Keratinocyte (primary cell): ENCODE measurements at regions not wholly inside any gene's neighbourhood (a gene's known extent, or its start where the extent isn't known, plus 50 kb on each side); places are given as distances from the start of the nearest gene placed in this dataset.
"Not testable (repeated sequence)": the region's sequence is repeated elsewhere in the genome, so short reads cannot be mapped to it uniquely, and the experiment has no call there.

Source experiments
- DNase-seq: peaks from one replicate; pipeline ENCODE4 v3.0.0-alpha.2; 2011; ENCODE audit warnings: low read depth, missing footprints, low spot score
- FAIRE-seq: peaks from 2 replicates; lab custom pipeline; 2011; peaks lifted over from hg19 to GRCh38; lab: Jason Lieb, UNC
- H2AFZ ChIP-seq: 2 replicates; pipeline ENCODE4 v1.6.0; 2012; ENCODE audit warnings: low read length, control low read depth, inconsistent platforms; ENCODE audit not compliant: control insufficient read depth
- H3K27ac ChIP-seq: 2 replicates; pipeline ENCODE4 v1.5.1; 2011; ENCODE audit warnings: low read length; ENCODE audit not compliant: control insufficient read depth, insufficient read depth
- H3K27me3 ChIP-seq: 3 replicates; pipeline ENCODE4 v1.6.0; 2011; ENCODE audit warnings: low read length; ENCODE audit not compliant: control insufficient read depth, insufficient read depth; ENCODE audit errors: extremely low read depth
- H3K36me3 ChIP-seq, 2 experiments: 2 replicates in 1 of 2; 3 replicates in 1 of 2; pipeline ENCODE4 v1.5.1; 2011; ENCODE audit warnings: low read length in 2 of 2, mild to moderate bottlenecking in 1 of 2; ENCODE audit not compliant: control insufficient read depth in 2 of 2, insufficient read depth in 2 of 2; ENCODE audit errors: extremely low read depth in 1 of 2
- H3K4me1 ChIP-seq: 3 replicates; pipeline ENCODE4 v1.5.1; 2011; ENCODE audit warnings: low read length; ENCODE audit not compliant: control insufficient read depth, insufficient read depth; ENCODE audit errors: extremely low read depth
- H3K4me2 ChIP-seq: 3 replicates; pipeline ENCODE4 v1.6.0; 2011; ENCODE audit warnings: low read depth, low read length; ENCODE audit not compliant: control insufficient read depth, insufficient read depth; ENCODE audit errors: extremely low read depth
- H3K4me3 ChIP-seq, 3 experiments: fragments of 200-600 bp in 1 of 3; sonication (generic) in 1 of 3; 2 replicates in 2 of 3; 3 replicates in 1 of 3; pipeline ENCODE4 v1.5.1; 2011 to 2016; ENCODE audit warnings: low read length in 3 of 3, mild to moderate bottlenecking in 3 of 3, control low read depth in 2 of 3, inconsistent platforms in 1 of 3, low read depth in 1 of 3, mixed read lengths in 1 of 3, mixed run types in 1 of 3, moderate library complexity in 1 of 3; ENCODE audit not compliant: control insufficient read depth in 2 of 3, insufficient read depth in 2 of 3; ENCODE audit errors: extremely low read depth in 1 of 3
- H3K79me2 ChIP-seq: 2 replicates; pipeline ENCODE4 v1.6.0; 2012; ENCODE audit warnings: low read length; ENCODE audit not compliant: control insufficient read depth, insufficient read depth
- H3K9ac ChIP-seq: 3 replicates; pipeline ENCODE4 v1.6.0; 2011; ENCODE audit warnings: low read length; ENCODE audit not compliant: control insufficient read depth, insufficient read depth; ENCODE audit errors: extremely low read depth
- H3K9me1 ChIP-seq: 3 replicates; pipeline ENCODE4 v1.6.0; 2011; ENCODE audit warnings: low read length; ENCODE audit not compliant: control insufficient read depth, insufficient read depth; ENCODE audit errors: extremely low read depth
- H3K9me3 ChIP-seq: 2 replicates; pipeline ENCODE4 v1.5.1; 2012; ENCODE audit warnings: low read depth, low read length; ENCODE audit not compliant: control insufficient read depth
- H4K20me1 ChIP-seq: 3 replicates; pipeline ENCODE4 v1.6.0; 2011; ENCODE audit warnings: low read length; ENCODE audit not compliant: control insufficient read depth, insufficient read depth; ENCODE audit errors: extremely low read depth
- CTCF ChIP-seq, 3 experiments: IDR thresholded peaks in 1 of 3; conservative IDR thresholded peaks in 1 of 3; optimal IDR thresholded peaks in 1 of 3; 2 replicates in 2 of 3; 3 replicates in 1 of 3; pipeline versions ENCODE3 to v1.5.1; 2011; ENCODE audit warnings: low read length in 3 of 3, mild to moderate bottlenecking in 3 of 3, moderate library complexity in 2 of 3, control low read depth in 1 of 3, inconsistent platforms in 1 of 3; ENCODE audit not compliant: insufficient read depth in 2 of 3; ENCODE audit errors: extremely low read depth in 1 of 3
- EZH2 ChIP-seq: IDR thresholded peaks from one replicate; pipeline ENCODE4 v1.6.1; 2012; ENCODE audit warnings: inconsistent platforms, mild to moderate bottlenecking, low read length, moderate library complexity
- dilution Hi-C: fragments of 300-500 bp; cut with MboI; formaldehyde crosslinking; loops from one replicate; pipeline ENCODE4 v1.7.0; 2020; ENCODE audit warnings: low sequenced_read_pairs; ENCODE audit not compliant: extremely low pct_ligation_motif_present

- no peak for FAIRE-seq
Measured at GRCh38 chr6:11373208-11373607, 140.7 kb upstream of the NEDD9 start.

DNA sequence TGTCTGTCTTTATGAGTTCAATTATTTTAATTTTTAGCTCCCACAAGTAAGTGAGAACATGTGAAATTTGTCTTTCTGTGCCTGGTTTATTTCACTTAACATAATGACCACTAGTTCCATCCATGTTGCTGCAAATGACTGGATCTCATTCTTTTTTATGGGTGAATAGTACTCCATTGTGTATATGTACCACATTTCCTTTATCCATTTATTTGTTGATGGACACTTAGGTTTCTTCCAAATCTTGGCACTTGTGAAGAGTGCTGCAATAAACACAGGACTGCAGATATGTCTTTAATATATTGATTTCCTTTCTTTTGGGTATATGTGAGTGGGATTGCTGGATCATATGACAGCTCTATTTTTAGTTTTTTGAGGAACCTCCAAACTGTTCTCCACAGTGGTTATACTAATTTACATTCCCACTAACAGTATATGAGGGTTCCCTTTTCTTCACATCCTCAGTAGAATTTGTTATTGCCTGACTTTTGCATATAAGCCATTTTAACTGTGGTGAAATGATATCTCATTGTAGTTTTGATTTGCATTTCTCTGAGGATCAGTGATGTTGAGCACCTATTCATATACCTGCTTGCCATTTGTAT, 139.8 kb upstream of the NEDD9 start:
- dilution Hi-C loops, H3K9me3 ChIP-seq, H2AFZ ChIP-seq, H3K9ac ChIP-seq, FAIRE-seq, H3K9me1 ChIP-seq, DNase-seq, H3K79me2 ChIP-seq, H3K4me3 ChIP-seq, H3K4me2 ChIP-seq, H3K27me3 ChIP-seq, H3K27ac ChIP-seq, H3K36me3 ChIP-seq, H4K20me1 ChIP-seq: not testable (repeated sequence)
- H3K4me1 ChIP-seq = peaks cover 17% of the 10 kb centered on the region

More at GRCh38 chr6:11373208-11373607, 140.7 kb upstream of the NEDD9 start:
- no peaks in the 10 kb centered on the region for H3K9me1 ChIP-seq
- H3K36me3 ChIP-seq = no peaks in the 10 kb centered on the region
- dilution Hi-C loops = no loop called here
- peaks cover 8% of the 10 kb centered on the region for H3K4me1 ChIP-seq
- no peaks in the 10 kb centered on the region for H4K20me1 ChIP-seq
- TF ChIP-seq CTCF (optimal IDR thresholded peaks at IDR 0.05 in 1 of 3, IDR thresholded peaks at IDR 0.05 in 1 of 3, conservative IDR thresholded peaks at IDR 0.05 in 1 of 3; ENCODE audit: extremely low read depth in 1 of 3, insufficient read depth in 2 of 3, low read length in 3 of 3) (no peak), EZH2 (no peak)
- no peak for DNase-seq
- H3K9ac ChIP-seq = no peak overlapping the region
- H3K4me3 ChIP-seq = no peak overlapping the region
- H3K9me3 ChIP-seq = no peaks in the 10 kb centered on the region
- H3K79me2 ChIP-seq = no peaks in the 10 kb centered on the region
- H3K27me3 ChIP-seq = no peaks in the 10 kb centered on the region
- H3K4me2 ChIP-seq = no peak overlapping the region
- H3K27ac ChIP-seq = no peak overlapping the region
- no peak overlapping the region for H2AFZ ChIP-seq
